Stimulated activated CD8-positive, alpha-beta memory T cell treated with anti-CD3 and anti-CD28 coated beads, Interleukin-7, amount 100 ng/mL, for 48 hours (primary cell): ENCODE measurements at regions not wholly inside any gene's neighbourhood (a gene's known extent, or its start where the extent isn't known, plus 50 kb on each side); places are given as distances from the start of the nearest gene placed in this dataset.
"Not testable (repeated sequence)": the region's sequence is repeated elsewhere in the genome, so short reads cannot be mapped to it uniquely, and the experiment has no call there.

ENCODE experiments used
- DNase-seq, 2 donors: peaks; one replicate each; pipeline ENCODE4 v3.0.0-alpha.2; 2020; ENCODE audit warnings: low read depth in 1 of 2; ENCODE audit errors: extremely low read depth in 1 of 2

GRCh38 chr1:104776-105175, 346.7 kb downstream of the OR4F29 start:
- DNase-seq, result not testable (repeated sequence)

DNA sequence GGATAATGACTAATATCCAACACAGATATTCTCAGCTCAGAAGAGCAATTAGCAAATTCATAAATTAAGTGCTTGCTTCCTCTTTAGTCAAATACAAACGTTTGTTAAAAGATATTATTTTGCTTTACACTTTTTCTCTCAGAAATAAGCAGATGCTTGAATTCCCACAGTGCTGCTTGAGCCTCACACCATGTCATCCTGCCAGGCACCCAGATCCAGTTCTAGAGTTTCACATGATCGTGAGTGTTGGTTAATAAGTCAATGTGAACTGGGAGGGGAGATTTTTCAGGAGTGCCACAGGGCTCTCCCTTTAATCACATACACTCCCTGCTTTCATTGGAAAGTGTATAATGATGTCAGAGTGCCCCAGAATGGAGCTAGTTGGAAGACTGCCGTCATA, 352.0 kb downstream of the OR4F29 start:
- DNase-seq, result not testable (repeated sequence)

DNA sequence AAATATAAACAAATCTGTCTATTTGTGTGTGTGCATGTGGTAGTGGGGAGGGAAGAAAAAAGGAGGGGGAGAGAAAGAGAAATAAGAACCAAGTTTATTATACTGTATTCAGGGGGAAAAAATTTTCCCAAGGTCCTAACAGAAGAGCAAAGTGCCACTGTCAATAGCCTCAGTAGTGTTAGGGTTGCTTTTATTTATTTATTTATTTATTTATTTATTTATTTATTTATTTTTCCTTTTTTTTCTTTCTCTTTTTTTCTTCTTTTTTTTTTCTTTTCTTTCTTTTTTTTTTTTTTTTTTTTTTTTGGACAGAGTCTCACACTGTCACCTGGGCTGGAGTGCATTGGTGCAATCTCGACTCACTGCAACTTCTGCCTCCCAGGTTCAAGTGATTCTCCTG, 352.7 kb downstream of the OR4F29 start:
- not testable (repeated sequence) for DNase-seq

GRCh38 chr1:91279-91678, 360.2 kb downstream of the OR4F29 start:
- not testable (repeated sequence) for DNase-seq

GRCh38 chr1:88110-88509, 363.4 kb downstream of the OR4F29 start:
- not testable (repeated sequence) for DNase-seq

- DNase-seq, result not testable (repeated sequence)
Observed at GRCh38 chr1:79152-79551, 372.3 kb downstream of the OR4F29 start.

GRCh38 chr1:65119-65518, 386.4 kb downstream of the OR4F29 start, which contains the start of gene OR4F5:
Gene OR4F5 (plus strand): TSS chr1:65419.
- DNase-seq, result not testable (repeated sequence)

DNA sequence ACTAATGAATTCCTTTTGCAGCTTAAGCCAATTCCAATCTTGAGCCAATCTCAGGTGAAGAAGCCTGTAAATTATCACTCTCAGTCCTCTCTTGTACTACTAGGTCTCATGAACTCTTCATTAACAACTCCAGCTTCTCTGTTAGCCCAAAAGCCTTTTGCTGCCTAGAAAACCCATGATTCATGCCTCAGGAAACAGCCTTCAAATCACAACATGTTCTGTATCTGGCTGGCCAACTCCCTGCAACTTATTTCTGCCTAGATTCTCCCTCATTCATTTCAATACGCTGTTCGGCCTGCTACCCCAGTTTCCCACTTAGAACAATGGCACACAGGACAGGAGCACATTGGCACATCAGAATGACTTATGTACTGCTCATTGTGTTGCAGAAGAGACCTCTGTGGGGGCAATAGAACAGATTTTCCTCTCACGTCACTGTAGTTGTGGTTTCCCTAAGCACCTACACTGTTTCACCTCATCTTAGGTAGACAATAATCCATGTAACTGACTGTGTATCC, 395.4 kb downstream of the OR4F29 start:
- DNase-seq, result not testable (repeated sequence)

DNA sequence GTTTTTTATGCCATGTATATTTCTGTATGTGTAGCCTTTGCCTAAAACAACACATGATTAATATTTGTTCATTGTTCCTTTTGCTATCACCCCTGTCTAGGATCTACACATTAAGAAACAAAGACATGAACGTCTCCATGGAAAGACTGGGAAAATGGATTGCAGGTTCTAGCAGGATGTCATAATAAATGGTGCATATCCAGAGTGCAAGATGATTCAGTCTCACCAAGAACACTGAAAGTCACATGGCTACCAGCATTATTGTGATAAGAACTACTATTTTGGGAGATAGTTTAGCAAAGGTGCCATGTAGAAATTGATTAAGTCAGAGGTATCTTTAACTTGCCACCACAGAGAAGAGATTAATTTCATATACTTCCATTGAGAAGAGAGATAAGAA, 398.3 kb downstream of the OR4F29 start:
- not testable (repeated sequence) for DNase-seq

- DNase-seq, result not testable (repeated sequence)
Observed at GRCh38 chr1:41965-42466, 409.5 kb downstream of the OR4F29 start.

GRCh38 chr1:41197-41596, 410.3 kb downstream of the OR4F29 start:
- not testable (repeated sequence) for DNase-seq

DNA sequence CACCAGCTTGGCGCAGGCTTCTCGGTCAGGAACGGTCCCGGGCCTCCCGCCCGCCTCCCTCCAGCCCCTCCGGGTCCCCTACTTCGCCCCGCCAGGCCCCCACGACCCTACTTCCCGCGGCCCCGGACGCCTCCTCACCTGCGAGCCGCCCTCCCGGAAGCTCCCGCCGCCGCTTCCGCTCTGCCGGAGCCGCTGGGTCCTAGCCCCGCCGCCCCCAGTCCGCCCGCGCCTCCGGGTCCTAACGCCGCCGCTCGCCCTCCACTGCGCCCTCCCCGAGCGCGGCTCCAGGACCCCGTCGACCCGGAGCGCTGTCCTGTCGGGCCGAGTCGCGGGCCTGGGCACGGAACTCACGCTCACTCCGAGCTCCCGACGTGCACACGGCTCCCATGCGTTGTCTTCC, 422.3 kb downstream of the OR4F29 start:
- DNase-seq, result not testable (repeated sequence)

DNA sequence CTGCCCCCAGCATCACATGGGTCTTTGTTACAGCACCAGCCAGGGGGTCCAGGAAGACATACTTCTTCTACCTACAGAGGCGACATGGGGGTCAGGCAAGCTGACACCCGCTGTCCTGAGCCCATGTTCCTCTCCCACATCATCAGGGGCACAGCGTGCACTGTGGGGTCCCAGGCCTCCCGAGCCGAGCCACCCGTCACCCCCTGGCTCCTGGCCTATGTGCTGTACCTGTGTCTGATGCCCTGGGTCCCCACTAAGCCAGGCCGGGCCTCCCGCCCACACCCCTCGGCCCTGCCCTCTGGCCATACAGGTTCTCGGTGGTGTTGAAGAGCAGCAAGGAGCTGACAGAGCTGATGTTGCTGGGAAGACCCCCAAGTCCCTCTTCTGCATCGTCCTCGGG, 434.2 kb downstream of the OR4F29 start:
- DNase-seq, result not testable (repeated sequence)

- not testable (repeated sequence) for DNase-seq
Observed at GRCh38 chr1:16025-16424, 435.5 kb downstream of the OR4F29 start.

GRCh38 chr1:9941-10717, 441.3 kb downstream of the OR4F29 start:
- not testable (repeated sequence) for DNase-seq
